Lung (tissue), 11 donors: ENCODE measurements at regions not wholly inside any gene's neighbourhood (a gene's known extent, or its start where the extent isn't known, plus 50 kb on each side); places are given as distances from the start of the nearest gene placed in this dataset.

Source experiments
- ATAC-seq: fragments of 200-7000 bp; cut with Tn5 transposase; one replicate; pipeline ENCODE4 v1.9.1; 2020; ENCODE audit warnings: moderate number of reproducible peaks; ENCODE audit not compliant: insufficient read depth, low FRiP score
- DNase-seq, 3 donors: peaks; one replicate each; pipeline ENCODE4 v3.0.0-alpha.2; 2013 to 2017
- H3K27ac ChIP-seq, 2 donors: one replicate each; pipeline ENCODE4 v1.5.1; 2013; ENCODE audit warnings: mild to moderate bottlenecking in 2 of 2, moderate library complexity in 2 of 2, control low read depth in 1 of 2, inconsistent platforms in 1 of 2, low read depth in 1 of 2, low read length in 1 of 2
- H3K27me3 ChIP-seq, 3 donors: one replicate each; pipeline ENCODE4 v1.5.1; 2013; ENCODE audit warnings: low read length in 2 of 3; ENCODE audit not compliant: control insufficient read depth in 3 of 3, insufficient read depth in 3 of 3
- H3K36me3 ChIP-seq, 4 donors: one replicate each; pipeline ENCODE4 v1.5.1; 2013; ENCODE audit warnings: low read length in 4 of 4, mild to moderate bottlenecking in 1 of 4, moderate library complexity in 1 of 4; ENCODE audit not compliant: control insufficient read depth in 4 of 4, insufficient read depth in 4 of 4
- H3K4me1 ChIP-seq, 5 donors: one replicate each; pipeline ENCODE4 v1.5.1; 2013; ENCODE audit warnings: low read length in 5 of 5, mild to moderate bottlenecking in 2 of 5, moderate library complexity in 1 of 5; ENCODE audit not compliant: control insufficient read depth in 5 of 5, insufficient read depth in 5 of 5
- H3K4me3 ChIP-seq: one replicate; pipeline ENCODE4 v1.5.1; 2013; ENCODE audit warnings: mild to moderate bottlenecking, control low read depth, moderate library complexity
- H3K9ac ChIP-seq, 2 donors: one replicate each; pipeline ENCODE4 v1.5.1; 2013; ENCODE audit warnings: low read length in 2 of 2, control low read depth in 1 of 2; ENCODE audit not compliant: insufficient read depth in 1 of 2
- H3K9me3 ChIP-seq, 4 donors: one replicate each; pipeline ENCODE4 v1.5.1; 2013; ENCODE audit warnings: low read length in 3 of 4, mild to moderate bottlenecking in 1 of 4, moderate library complexity in 1 of 4; ENCODE audit not compliant: control insufficient read depth in 4 of 4, insufficient read depth in 3 of 4
- WGBS, 2 donors: extraction: QIAGEN DNeasy Blood & Tissue Kit; methylation state at CpG; one replicate each; pipeline ENCODE4 v1.1.7; 2013; 5-methylcytosine and 5-hydroxymethylcytosine counted together
- TF ChIP-seq, protein P1 (sequence below): IDR thresholded peaks from 2 replicates; pipeline ENCODE4 v1.5.1; 2012; ENCODE audit warnings: mild to moderate bottlenecking; ENCODE audit errors: control extremely low read depth, extremely low read depth
- donor health status: control.
- donor health status: control.
- donor health status: Bipolar disorder and iron deficiency.
- donor health status: healthy.
- donor health status: DM: yes; HTN: yes; CAD: no.

- ATAC-seq (no peak), DNase-seq (no peak)
- 90 to 94% methylated on average over 17 of the region's 17 CpGs for WGBS, 2 donors
- no peaks in the 10 kb centered on the region for H3K27me3 ChIP-seq
- H3K36me3 ChIP-seq: no peaks in the 10 kb centered on the region
- peaks cover 0 to 3% (median 0%) of the 10 kb centered on the region in 4 donors for H3K9me3 ChIP-seq
- no peak overlapping the region for H3K27ac ChIP-seq
- H3K4me3 ChIP-seq: no peak overlapping the region
- no peaks in the 10 kb centered on the region for H3K4me1 ChIP-seq
- TF ChIP-seq, protein P1, sequence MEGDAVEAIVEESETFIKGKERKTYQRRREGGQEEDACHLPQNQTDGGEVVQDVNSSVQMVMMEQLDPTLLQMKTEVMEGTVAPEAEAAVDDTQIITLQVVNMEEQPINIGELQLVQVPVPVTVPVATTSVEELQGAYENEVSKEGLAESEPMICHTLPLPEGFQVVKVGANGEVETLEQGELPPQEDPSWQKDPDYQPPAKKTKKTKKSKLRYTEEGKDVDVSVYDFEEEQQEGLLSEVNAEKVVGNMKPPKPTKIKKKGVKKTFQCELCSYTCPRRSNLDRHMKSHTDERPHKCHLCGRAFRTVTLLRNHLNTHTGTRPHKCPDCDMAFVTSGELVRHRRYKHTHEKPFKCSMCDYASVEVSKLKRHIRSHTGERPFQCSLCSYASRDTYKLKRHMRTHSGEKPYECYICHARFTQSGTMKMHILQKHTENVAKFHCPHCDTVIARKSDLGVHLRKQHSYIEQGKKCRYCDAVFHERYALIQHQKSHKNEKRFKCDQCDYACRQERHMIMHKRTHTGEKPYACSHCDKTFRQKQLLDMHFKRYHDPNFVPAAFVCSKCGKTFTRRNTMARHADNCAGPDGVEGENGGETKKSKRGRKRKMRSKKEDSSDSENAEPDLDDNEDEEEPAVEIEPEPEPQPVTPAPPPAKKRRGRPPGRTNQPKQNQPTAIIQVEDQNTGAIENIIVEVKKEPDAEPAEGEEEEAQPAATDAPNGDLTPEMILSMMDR: no peak
- no peak overlapping the region for H3K9ac ChIP-seq
These were observed 274.4 kb upstream of the HDAC4 start for GRCh38 chr2:239674981-239675825.

DNA sequence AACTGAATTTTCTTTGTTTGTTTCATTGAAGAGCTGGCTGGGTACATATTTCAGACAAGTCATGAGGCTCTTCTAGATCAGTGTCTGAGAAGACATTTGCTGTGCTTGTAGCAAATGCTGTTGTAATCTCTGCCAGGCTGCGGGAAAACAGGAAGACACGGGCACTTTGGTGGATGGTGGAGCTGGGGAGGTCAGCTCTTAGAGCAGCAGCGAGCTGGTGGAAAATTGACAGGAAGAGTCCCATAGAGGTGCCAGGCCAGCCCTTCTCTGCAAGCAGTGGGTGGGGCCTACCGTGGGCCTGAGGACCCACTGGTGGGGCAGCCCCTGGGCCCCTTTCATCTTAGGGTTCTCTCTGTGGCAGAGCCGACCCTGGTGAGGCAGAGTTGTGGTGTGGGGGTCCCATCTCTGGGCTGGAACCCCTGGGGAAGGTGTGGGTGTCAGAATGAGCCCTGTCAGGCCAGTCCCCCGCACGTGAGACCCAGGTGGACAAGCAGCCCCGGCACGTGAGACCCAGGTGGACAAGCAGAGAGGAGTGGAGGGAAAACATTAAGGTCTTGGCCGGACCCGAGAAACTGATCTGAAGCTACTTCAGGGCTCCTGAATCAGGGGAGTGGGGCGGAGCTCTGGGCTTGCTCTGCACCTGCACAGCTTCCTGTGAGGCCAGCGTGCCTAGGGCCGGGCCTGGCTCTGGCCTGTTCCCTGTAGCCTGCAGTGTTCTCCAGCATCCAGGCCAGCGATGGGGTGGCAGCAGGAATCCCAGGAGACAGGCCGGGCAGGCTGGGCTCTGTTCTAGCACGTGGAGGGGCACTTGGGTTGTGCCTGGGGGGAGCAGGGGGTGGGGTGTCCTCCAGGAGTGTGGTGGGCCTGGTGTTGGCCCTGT, 273.5 kb upstream of the HDAC4 start:
- H3K27ac ChIP-seq: no peak overlapping the region
- no peak overlapping the region for H3K4me3 ChIP-seq
- no peaks in the 10 kb centered on the region for H3K4me1 ChIP-seq
- no peak for ATAC-seq
- no peak for DNase-seq
- H3K9ac ChIP-seq: no peak overlapping the region
- TF ChIP-seq, protein P1: no peak
- H3K36me3 ChIP-seq: no peaks in the 10 kb centered on the region
- H3K9me3 ChIP-seq: no peaks in the 10 kb centered on the region
- no peaks in the 10 kb centered on the region for H3K27me3 ChIP-seq
- 92% methylated on average over 17 of the region's 17 CpGs for WGBS, 2 donors

GRCh38 chr2:239673641-239674040, 272.8 kb upstream of the HDAC4 start:
- Histone ChIP-seq H3K27me3 (no peaks in the 10 kb centered on the region), H3K9ac (no peak overlapping the region), H3K4me1 (no peaks in the 10 kb centered on the region), H3K27ac (no peak overlapping the region), H3K4me3 (no peak overlapping the region), H3K9me3 (no peaks in the 10 kb centered on the region), H3K36me3 (no peaks in the 10 kb centered on the region)
- TF ChIP-seq, protein P1: no peak
- ATAC-seq (no peak), DNase-seq (no peak)
- 85 to 88% methylated on average over 10 of the region's 10 CpGs for WGBS, 2 donors
